ENCODE measurements at regions not wholly inside any gene's neighbourhood (a gene's known extent, or its start where the extent isn't known, plus 50 kb on each side); places are given as distances from the start of the nearest gene placed in this dataset.

DNA sequence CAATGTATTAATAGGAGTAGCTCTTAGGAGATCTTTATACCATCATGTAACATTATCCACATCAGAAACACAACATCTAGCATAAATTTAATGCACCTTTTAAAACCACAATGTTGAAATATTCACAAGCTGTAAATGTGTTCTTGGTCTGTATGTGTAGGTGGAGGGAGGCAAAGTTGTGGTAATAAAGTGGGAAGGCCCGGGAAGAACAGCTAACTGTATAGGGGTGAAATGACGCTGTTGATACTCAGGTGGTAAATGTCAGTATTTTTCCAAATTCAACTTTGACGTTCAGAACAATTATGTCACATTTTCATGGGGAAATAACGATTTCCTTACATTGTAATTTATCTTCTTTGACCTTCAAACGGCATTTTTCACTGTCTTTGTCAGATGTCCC, 146.0 kb upstream of the STMND1 start:
- TF ChIP-seq CTCF (IDR thresholded peaks at IDR 0.05), result no peak
- no peak for TF ChIP-seq POLR2A (IDR thresholded peaks at IDR 0.05)
- no peak for TF ChIP-seq EP300 (IDR thresholded peaks at IDR 0.05)
- TF ChIP-seq POLR2AphosphoS5 (IDR thresholded peaks at IDR 0.05), result no peak

Data from suprapubic skin (tissue), 4 donors.